H1 (cell line): ENCODE measurements at regions not wholly inside any gene's neighbourhood (a gene's known extent, or its start where the extent isn't known, plus 50 kb on each side); places are given as distances from the start of the nearest gene placed in this dataset.

ENCODE experiments used
- CTCF ChIA-PET: fragments of 300-600 bp; sonication (Branson Sonifier 250); formaldehyde crosslinking; loops from one replicate; lab custom pipeline; 2021; ENCODE audit not compliant: partially characterized antibody; lab: Charles Lee
- POLR2A ChIA-PET: fragments of 300-600 bp; sonication (Branson Sonifier 250); formaldehyde crosslinking; loops from one replicate; lab custom pipeline; 2021; ENCODE audit warnings: inconsistent platforms; ENCODE audit not compliant: partially characterized antibody; lab: Charles Lee
- DNase-seq, 2 experiments: peaks; one replicate each; pipeline versions ENCODE4 v3.0.0 to v3.0.0-alpha.2; 2010 to 2022; ENCODE audit warnings: low spot score in 2 of 2, low read depth in 1 of 2, mixed read lengths in 1 of 2
- FAIRE-seq: peaks from 2 replicates; lab custom pipeline; 2011; peaks lifted over from hg19 to GRCh38; lab: Jason Lieb, UNC
- H2AFZ ChIP-seq: 2 replicates; pipeline ENCODE4 v1.8.1; 2012; ENCODE audit warnings: low read length, inconsistent platforms
- H2AK5ac ChIP-seq: 2 replicates; pipeline ENCODE4 v1.6.1; 2013; ENCODE audit warnings: low read depth, low read length
- H2BK120ac ChIP-seq: replicated peaks from 2 replicates; pipeline ENCODE3; 2013; ENCODE audit warnings: low read depth, low read length, inconsistent platforms
- H2BK12ac ChIP-seq: 2 replicates; pipeline ENCODE4 v1.6.1; 2013; ENCODE audit warnings: low read depth, low read length
- H2BK15ac ChIP-seq: 2 replicates; pipeline ENCODE4 v1.6.1; 2013; ENCODE audit warnings: low read length
- H2BK20ac ChIP-seq: 2 replicates; pipeline ENCODE4 v1.6.1; 2013; ENCODE audit warnings: low read length
- H2BK5ac ChIP-seq: 2 replicates; pipeline ENCODE4 v1.6.1; 2013; ENCODE audit warnings: low read depth, low read length
- H3K14ac ChIP-seq: 2 replicates; pipeline ENCODE4 v1.6.1; 2013; ENCODE audit warnings: inconsistent platforms; ENCODE audit not compliant: insufficient read length
- H3K18ac ChIP-seq: 2 replicates; pipeline ENCODE4 v1.6.1; 2013; ENCODE audit warnings: low read length; ENCODE audit errors: extremely low read depth
- H3K23ac ChIP-seq: 2 replicates; pipeline ENCODE4 v1.6.1; 2013; ENCODE audit warnings: inconsistent platforms; ENCODE audit not compliant: insufficient read length
- H3K23me2 ChIP-seq: 2 replicates; pipeline ENCODE4 v1.6.1; 2013; ENCODE audit warnings: low read depth, low read length
- H3K27ac ChIP-seq: 2 replicates; pipeline ENCODE4 v1.6.1; 2011; ENCODE audit warnings: low read depth, low read length, inconsistent platforms
- H3K27me3 ChIP-seq, 4 experiments: replicated peaks in 1 of 4; 1 replicate in 1 of 4; 2 replicates in 3 of 4; pipeline versions ENCODE4 v1.6.1 to v1.8.1; 2011 to 2013; ENCODE audit warnings: low read length in 3 of 4, mild to moderate bottlenecking in 3 of 4, inconsistent platforms in 2 of 4, mixed read lengths in 2 of 4, moderate library complexity in 1 of 4; ENCODE audit not compliant: control insufficient read depth in 3 of 4, insufficient read depth in 3 of 4; ENCODE audit errors: extremely low read depth in 1 of 4
- H3K36me3 ChIP-seq, 4 experiments: 2 replicates each; pipeline versions ENCODE4 v1.6.1 to v1.8.1; 2011 to 2013; ENCODE audit warnings: mild to moderate bottlenecking in 4 of 4, low read length in 3 of 4, moderate library complexity in 2 of 4, control low read depth in 1 of 4, inconsistent platforms in 1 of 4; ENCODE audit not compliant: insufficient read depth in 4 of 4, control insufficient read depth in 2 of 4
- H3K4ac ChIP-seq: replicated peaks from 2 replicates; pipeline ENCODE3; 2013; ENCODE audit warnings: low read length, low read depth, mixed read lengths, inconsistent platforms; ENCODE audit not compliant: insufficient read length
- H3K4me1 ChIP-seq, 4 experiments: replicated peaks in 1 of 4; 1 replicate in 1 of 4; 2 replicates in 3 of 4; pipeline versions ENCODE4 v1.6.1 to v1.8.1; 2011 to 2013; ENCODE audit warnings: low read length in 3 of 4, inconsistent platforms in 2 of 4, mixed read lengths in 1 of 4; ENCODE audit not compliant: insufficient read depth in 4 of 4, control insufficient read depth in 3 of 4
- H3K4me2 ChIP-seq, 2 experiments: 2 replicates each; pipeline versions ENCODE4 v1.6.1 to v1.8.1; 2011 to 2013; ENCODE audit warnings: low read depth in 2 of 2, low read length in 2 of 2, control low read depth in 1 of 2, inconsistent platforms in 1 of 2, mild to moderate bottlenecking in 1 of 2; ENCODE audit not compliant: insufficient read depth in 1 of 2
- H3K4me3 ChIP-seq, 4 experiments: fragments of 200-600, 300-600 bp in 1 of 4; sonication (generic), shearing (Covaris generic), sonication (Bioruptor Twin) in 1 of 4; 2 replicates each; pipeline versions ENCODE4 v1.5.1 to v1.8.1; 2011 to 2016; ENCODE audit warnings: low read length in 4 of 4, low read depth in 3 of 4, control low read depth in 2 of 4, inconsistent platforms in 2 of 4, mild to moderate bottlenecking in 2 of 4, mixed read lengths in 1 of 4, moderate library complexity in 1 of 4; ENCODE audit not compliant: insufficient read depth in 2 of 4; ENCODE audit errors: extremely low read depth in 1 of 4
- H3K56ac ChIP-seq: replicated peaks from 2 replicates; pipeline ENCODE3; 2013; ENCODE audit warnings: low read depth, mild to moderate bottlenecking, mixed read lengths, low read length, inconsistent platforms; ENCODE audit not compliant: insufficient read length
- H3K79me1 ChIP-seq: 2 replicates; pipeline ENCODE4 v1.6.1; 2013; ENCODE audit warnings: low read depth, low read length, control low read depth
- H3K79me2 ChIP-seq, 2 experiments: 2 replicates each; pipeline versions ENCODE4 v1.6.1 to v1.8.1; 2012 to 2013; ENCODE audit warnings: low read length in 2 of 2, mild to moderate bottlenecking in 2 of 2, inconsistent platforms in 1 of 2; ENCODE audit not compliant: insufficient read depth in 2 of 2, control insufficient read depth in 1 of 2
- H3K9ac ChIP-seq, 4 experiments: replicated peaks in 1 of 4; 1 replicate in 1 of 4; 2 replicates in 3 of 4; pipeline versions ENCODE4 v1.6.1 to v1.8.1; 2011 to 2013; ENCODE audit warnings: low read depth in 3 of 4, low read length in 3 of 4, control low read depth in 2 of 4, mild to moderate bottlenecking in 2 of 4, moderate library complexity in 2 of 4, inconsistent platforms in 1 of 4; ENCODE audit errors: extremely low read depth in 1 of 4
- H3K9me3 ChIP-seq, 2 experiments: 2 replicates each; pipeline versions ENCODE4 v1.6.1 to v1.8.1; 2012 to 2013; ENCODE audit warnings: mild to moderate bottlenecking in 2 of 2, moderate library complexity in 2 of 2, control low read depth in 1 of 2, inconsistent platforms in 1 of 2, low read depth in 1 of 2, low read length in 1 of 2, mixed read lengths in 1 of 2; ENCODE audit not compliant: insufficient read depth in 2 of 2
- H4K20me1 ChIP-seq, 2 experiments: replicated peaks in 1 of 2; 2 replicates each; pipeline versions ENCODE3 to v1.8.1; 2011 to 2013; ENCODE audit warnings: inconsistent platforms in 2 of 2, low read length in 2 of 2, mild to moderate bottlenecking in 1 of 2; ENCODE audit not compliant: insufficient read depth in 2 of 2, control insufficient read depth in 1 of 2
- H4K5ac ChIP-seq: 2 replicates; pipeline ENCODE4 v1.6.1; 2013; ENCODE audit warnings: low read length, low read depth, mixed read lengths, inconsistent platforms; ENCODE audit not compliant: insufficient read length
- H4K8ac ChIP-seq: 2 replicates; pipeline ENCODE4 v1.8.0; 2013; ENCODE audit warnings: mild to moderate bottlenecking, moderate library complexity, low read length, inconsistent platforms; ENCODE audit not compliant: insufficient read depth; ENCODE audit errors: extremely low read depth
- H4K91ac ChIP-seq: replicated peaks from 2 replicates; pipeline ENCODE3; 2013; ENCODE audit warnings: low read length, mixed read lengths, inconsistent platforms; ENCODE audit not compliant: insufficient read length
- ASH2L ChIP-seq: fragments of 200-600, 300-600 bp; sonication (generic); IDR thresholded peaks from one replicate; pipeline ENCODE4 v1.7.1; 2017; ENCODE audit warnings: low read length
- CBX8 ChIP-seq: fragments of 300-800, 300-1000 bp; sonication (generic); IDR thresholded peaks from 2 replicates; pipeline ENCODE4 v1.7.1; 2016; ENCODE audit warnings: low read depth, low read length, borderline replicate concordance
- CREB1 ChIP-seq: IDR thresholded peaks from 2 replicates; pipeline ENCODE4 v1.6.1; 2012; ENCODE audit warnings: inconsistent platforms
- PHF8 ChIP-seq: fragments of 200-600 bp; sonication (generic); conservative IDR thresholded peaks from 2 replicates; pipeline ENCODE4 v1.7.1; 2012; ENCODE audit warnings: low read depth, mild to moderate bottlenecking, inconsistent platforms, low read length, moderate library complexity
- SIN3A ChIP-seq, 2 experiments: IDR thresholded peaks in 1 of 2; conservative IDR thresholded peaks in 1 of 2; 2 replicates each; pipeline ENCODE4 v1.6.1; 2011 to 2012; ENCODE audit warnings: low read length in 2 of 2, improper control_type of control experiment in 1 of 2, low read depth in 1 of 2, mild to moderate bottlenecking in 1 of 2
- TEAD4 ChIP-seq: IDR thresholded peaks from 2 replicates; pipeline ENCODE4 v1.6.1; 2012; ENCODE audit warnings: low read depth, low read length, inconsistent platforms, mixed read lengths
- TF ChIP-seq, protein P1 (sequence below): IDR thresholded peaks from 2 replicates; pipeline ENCODE4 v1.6.1; 2012; ENCODE audit warnings: inconsistent platforms

DNA sequence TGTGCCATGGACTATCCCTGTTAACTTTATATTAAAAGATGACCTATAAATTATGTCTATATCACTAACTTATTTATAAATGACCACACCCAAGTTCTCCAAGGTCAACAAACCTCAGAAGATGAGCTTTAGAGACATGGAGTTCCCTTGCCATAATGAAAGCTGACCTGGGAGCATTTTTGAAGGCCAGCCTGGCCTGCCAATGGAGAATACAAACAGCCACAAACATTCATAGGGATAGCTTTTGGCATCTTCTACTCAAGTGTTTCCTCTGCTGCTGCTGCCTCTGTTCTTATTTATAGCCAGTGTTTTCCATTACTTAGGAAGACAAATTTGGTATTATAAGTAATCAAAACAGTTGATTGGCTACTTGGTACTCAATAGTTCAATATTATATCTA lies 117.3 kb upstream of the ADAMTS19 start:
- POLR2A ChIA-PET: no interaction called here
- H4K20me1 ChIP-seq: no peaks in the 10 kb centered on the region
- no peak for FAIRE-seq
- no peak overlapping the region for H2BK15ac ChIP-seq
- H3K18ac ChIP-seq: no peak overlapping the region
- H2BK20ac ChIP-seq: no peak overlapping the region
- no peak overlapping the region for H2AFZ ChIP-seq
- no peak overlapping the region for H4K5ac ChIP-seq
- H3K36me3 ChIP-seq: no peaks in the 10 kb centered on the region
- peaks cover 0 to 1% (median 0%) of the 10 kb centered on the region in 4 experiments; a peak in 1 of 7 replicates for H3K27me3 ChIP-seq
- H4K91ac ChIP-seq: no peak overlapping the region
- no peak for DNase-seq
- H3K4ac ChIP-seq: no peak overlapping the region
- no peak overlapping the region for H4K8ac ChIP-seq
- H3K4me1 ChIP-seq: no peaks in the 10 kb centered on the region
- CTCF ChIA-PET: interaction anchor here (1.7 kb wide), 1 partner anchor 18 kb away, joined by 6 read pairs; no protein-coding TSS in a partner anchor
- TF ChIP-seq, protein P1, sequence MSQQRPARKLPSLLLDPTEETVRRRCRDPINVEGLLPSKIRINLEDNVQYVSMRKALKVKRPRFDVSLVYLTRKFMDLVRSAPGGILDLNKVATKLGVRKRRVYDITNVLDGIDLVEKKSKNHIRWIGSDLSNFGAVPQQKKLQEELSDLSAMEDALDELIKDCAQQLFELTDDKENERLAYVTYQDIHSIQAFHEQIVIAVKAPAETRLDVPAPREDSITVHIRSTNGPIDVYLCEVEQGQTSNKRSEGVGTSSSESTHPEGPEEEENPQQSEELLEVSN: no peak
- TF ChIP-seq TEAD4 (no peak), ASH2L (no peak), CBX8 (no peak), CREB1 (no peak), SIN3A (conservative IDR thresholded peaks at IDR 0.05 in 1 of 2, IDR thresholded peaks at IDR 0.05 in 1 of 2; ENCODE audit: low read depth in 1 of 2, low read length in 2 of 2) (no peak), PHF8 (no peak)
- H2BK5ac ChIP-seq: no peak overlapping the region
- H3K9me3 ChIP-seq: no peaks in the 10 kb centered on the region
- H3K23ac ChIP-seq: no peak overlapping the region
- no peak overlapping the region for H3K4me3 ChIP-seq
- H3K23me2 ChIP-seq: no peaks in the 10 kb centered on the region
- H2BK120ac ChIP-seq: no peak overlapping the region
- no peak overlapping the region for H3K9ac ChIP-seq
- H2AK5ac ChIP-seq: no peak overlapping the region
- H3K27ac ChIP-seq: no peak overlapping the region
- H3K79me2 ChIP-seq: no peaks in the 10 kb centered on the region
- no peak overlapping the region for H3K56ac ChIP-seq
- no peaks in the 10 kb centered on the region for H3K79me1 ChIP-seq
- H3K4me2 ChIP-seq: no peak overlapping the region
- no peak overlapping the region for H3K14ac ChIP-seq
- no peak overlapping the region for H2BK12ac ChIP-seq
